SK-N-MC (cell line): ENCODE measurements at regions not wholly inside any gene's neighbourhood (a gene's known extent, or its start where the extent isn't known, plus 50 kb on each side); places are given as distances from the start of the nearest gene placed in this dataset.

Experiments
- EZH2 ChIP-seq: fragments of 200-600 bp; sonication (generic); IDR thresholded peaks from one replicate; pipeline ENCODE4 v1.6.1; 2017; ENCODE audit warnings: antibody characterized with exemption
- FOXP2 ChIP-seq: optimal IDR thresholded peaks from 2 replicates; pipeline ENCODE3; 2011; ENCODE audit warnings: mild to moderate bottlenecking, moderate library complexity; ENCODE audit not compliant: insufficient read depth; ENCODE audit errors: extremely low read length, control extremely low read depth
- POLR2AphosphoS5 ChIP-seq: IDR thresholded peaks from 2 replicates; pipeline ENCODE4 v1.6.1; 2012; ENCODE audit warnings: mild to moderate bottlenecking, low read depth, low read length, borderline replicate concordance

- TF ChIP-seq POLR2AphosphoS5: no peak
- TF ChIP-seq EZH2: no peak
- no peak for TF ChIP-seq FOXP2
Observed at GRCh38 chr6:154595538-154595937, 85.1 kb upstream of the CNKSR3 start.
